Neuron (in vitro differentiated cells): ENCODE measurements at regions not wholly inside any gene's neighbourhood (a gene's known extent, or its start where the extent isn't known, plus 50 kb on each side); places are given as distances from the start of the nearest gene placed in this dataset.
"Not testable (repeated sequence)": the region's sequence is repeated elsewhere in the genome, so short reads cannot be mapped to it uniquely, and the experiment has no call there.

Experiments
- H2AFZ ChIP-seq: one replicate; pipeline ENCODE4 v1.6.1; 2013; ENCODE audit warnings: low read depth, mild to moderate bottlenecking, inconsistent platforms, low read length, moderate library complexity
- H3K27me3 ChIP-seq: one replicate; pipeline ENCODE4 v1.6.1; 2013; ENCODE audit warnings: low read length; ENCODE audit not compliant: insufficient read depth
- H3K36me3 ChIP-seq: one replicate; pipeline ENCODE4 v1.6.1; 2013; ENCODE audit warnings: low read length; ENCODE audit not compliant: insufficient read depth
- H3K4me1 ChIP-seq: one replicate; pipeline ENCODE4 v1.6.1; 2013; ENCODE audit warnings: low read length; ENCODE audit not compliant: insufficient read depth
- H3K4me3 ChIP-seq: 2 replicates; pipeline ENCODE4 v1.5.1; 2013; ENCODE audit warnings: mild to moderate bottlenecking, low read length, moderate library complexity
- H3K9me3 ChIP-seq: one replicate; pipeline ENCODE4 v1.6.1; 2013; ENCODE audit warnings: low read length

DNA sequence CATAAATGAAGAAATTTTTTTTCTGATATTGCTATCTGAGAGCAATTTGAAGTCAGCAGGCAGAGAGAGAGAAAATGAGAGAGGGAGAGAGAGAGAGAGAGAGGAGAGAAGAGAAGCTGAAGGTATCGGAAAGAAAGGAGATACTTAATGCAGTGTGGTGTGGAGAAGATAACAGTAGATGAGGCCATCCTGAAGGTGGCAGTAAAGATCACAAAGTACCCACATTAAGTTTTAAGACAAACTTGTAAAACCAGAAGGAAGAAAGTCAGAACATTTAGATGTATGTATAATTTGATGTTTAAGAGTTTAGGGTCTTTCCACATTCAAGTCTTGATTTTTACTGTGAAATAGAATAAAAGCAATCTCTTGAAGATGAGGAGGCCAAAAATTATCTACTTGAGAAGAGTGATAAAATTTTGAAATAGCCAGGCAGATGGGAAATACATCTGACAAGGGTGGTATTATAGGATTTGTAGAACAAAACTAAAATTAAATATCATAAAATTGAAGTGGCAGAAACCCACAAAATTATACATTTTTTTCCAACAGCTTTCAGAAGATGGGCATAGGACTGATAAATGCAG is 1753.4 kb downstream of the MRPL39 start:
- Histone ChIP-seq H2AFZ (no peak overlapping the region), H3K36me3 (no peaks in the 10 kb centered on the region), H3K27me3 (no peaks in the 10 kb centered on the region), H3K9me3 (no peaks in the 10 kb centered on the region), H3K4me3 (no peak overlapping the region), H3K4me1 (no peaks in the 10 kb centered on the region)

DNA sequence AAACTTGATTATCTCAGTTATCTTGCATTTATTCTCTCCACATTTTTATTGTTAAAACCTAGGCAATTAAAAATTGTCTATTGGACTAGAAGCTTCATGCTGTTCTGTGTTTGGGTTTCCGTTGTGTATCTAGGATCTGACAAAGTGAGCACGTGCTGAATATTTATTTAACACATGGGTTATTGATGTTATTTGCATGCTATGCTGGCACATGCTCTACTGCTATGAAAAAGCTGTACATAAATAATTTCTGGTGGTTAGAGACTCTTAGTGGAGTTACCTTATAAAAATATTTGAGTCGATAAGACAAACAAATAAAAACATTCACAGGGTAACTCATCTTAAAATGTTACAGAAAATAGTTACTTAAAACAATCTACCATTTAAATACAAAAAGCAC is 1769.7 kb downstream of the MRPL39 start:
- Histone ChIP-seq H2AFZ (no peak overlapping the region), H3K27me3 (no peaks in the 10 kb centered on the region), H3K4me3 (no peak overlapping the region), H3K9me3 (no peaks in the 10 kb centered on the region), H3K4me1 (no peaks in the 10 kb centered on the region), H3K36me3 (no peaks in the 10 kb centered on the region)

DNA sequence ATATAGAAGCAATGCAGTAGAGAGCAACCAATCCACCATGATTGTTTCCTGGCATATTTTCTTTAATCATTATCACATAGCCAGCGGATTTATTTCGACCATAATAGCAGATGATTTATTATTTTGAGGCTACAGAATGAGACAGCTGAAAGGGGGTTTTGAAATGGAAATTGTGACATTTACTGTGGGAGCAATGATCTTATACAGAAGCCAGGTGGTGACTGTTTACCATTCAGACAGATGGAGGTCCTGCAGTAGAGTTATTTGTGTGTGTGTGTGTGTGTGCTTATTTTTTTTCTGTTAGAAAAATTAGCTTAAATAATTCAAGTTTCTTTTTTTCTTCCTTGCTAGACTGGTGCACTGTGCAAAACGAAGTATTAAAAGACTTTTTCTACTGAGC is 1784.5 kb downstream of the MRPL39 start:
- Histone ChIP-seq H3K36me3 (no peaks in the 10 kb centered on the region), H3K27me3 (no peaks in the 10 kb centered on the region), H3K4me1 (no peaks in the 10 kb centered on the region), H2AFZ (no peak overlapping the region), H3K4me3 (no peak overlapping the region), H3K9me3 (no peaks in the 10 kb centered on the region)

DNA sequence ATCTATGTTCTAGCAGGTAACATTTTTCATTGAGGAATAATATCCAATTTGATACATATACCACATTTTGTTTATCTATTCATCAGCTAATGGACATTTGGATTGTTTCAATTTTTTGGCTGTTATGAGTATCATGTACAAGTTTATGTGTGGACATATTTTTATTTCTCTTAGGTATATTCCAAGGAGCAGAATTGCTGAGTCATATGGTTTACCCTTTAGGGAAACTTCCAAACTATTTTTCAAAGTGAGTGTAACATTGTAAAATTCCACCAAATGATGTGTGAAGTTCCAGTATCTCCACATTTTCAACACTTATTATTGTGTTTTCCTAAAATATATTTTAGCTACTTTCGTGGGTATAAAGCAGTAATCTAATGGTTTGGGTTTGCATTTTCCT is 1789.9 kb downstream of the MRPL39 start:
- Histone ChIP-seq H3K4me3 (no peak overlapping the region), H3K27me3 (no peaks in the 10 kb centered on the region), H3K4me1 (no peaks in the 10 kb centered on the region), H2AFZ (no peak overlapping the region), H3K9me3 (no peaks in the 10 kb centered on the region), H3K36me3 (no peaks in the 10 kb centered on the region)

DNA sequence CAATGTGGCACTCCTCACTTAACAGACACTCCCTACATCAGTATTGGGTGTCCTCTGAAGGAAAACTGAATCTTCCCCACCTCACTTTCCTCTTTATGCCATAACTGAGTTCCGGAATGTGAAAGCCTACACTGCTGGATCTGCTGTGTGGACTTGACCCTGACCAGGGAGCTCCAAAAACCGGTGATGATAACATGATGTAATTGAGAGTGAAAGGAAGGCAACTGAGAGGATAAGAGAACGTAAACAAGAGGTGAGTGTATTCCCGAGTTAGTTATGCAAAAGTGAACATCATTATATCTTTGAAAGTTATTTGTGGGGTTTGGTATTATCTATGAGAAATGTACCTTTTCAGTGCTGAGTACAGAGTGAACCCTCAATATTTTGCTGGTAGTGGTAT is 1794.8 kb downstream of the MRPL39 start:
- Histone ChIP-seq H3K27me3 (no peaks in the 10 kb centered on the region), H3K4me3 (no peak overlapping the region), H3K9me3 (no peaks in the 10 kb centered on the region), H3K36me3 (no peaks in the 10 kb centered on the region), H2AFZ (no peak overlapping the region), H3K4me1 (no peaks in the 10 kb centered on the region)

DNA sequence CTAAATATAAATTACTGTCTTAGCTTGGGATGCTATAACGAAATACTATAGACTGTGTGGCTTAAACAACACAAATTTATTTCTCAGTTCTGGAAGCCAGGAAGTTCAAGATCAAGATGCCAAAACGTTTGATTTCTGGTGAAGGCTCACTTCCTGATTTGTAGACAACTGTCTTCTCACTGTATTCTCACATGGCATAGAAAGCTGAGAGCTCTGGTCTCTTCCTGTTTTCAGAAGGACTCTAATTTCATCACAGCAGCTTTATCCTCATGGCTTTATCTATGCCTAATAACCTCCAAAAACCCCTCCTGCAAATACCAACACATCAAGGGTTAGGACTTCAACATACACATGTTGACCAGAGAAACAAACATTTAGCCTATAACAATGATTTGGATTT is 1795.5 kb downstream of the MRPL39 start:
- H3K9me3 ChIP-seq: no peaks in the 10 kb centered on the region
- no peaks in the 10 kb centered on the region for H3K36me3 ChIP-seq
- no peak overlapping the region for H3K4me3 ChIP-seq
- H3K27me3 ChIP-seq: no peaks in the 10 kb centered on the region
- no peak overlapping the region for H2AFZ ChIP-seq
- H3K4me1 ChIP-seq: no peaks in the 10 kb centered on the region

DNA sequence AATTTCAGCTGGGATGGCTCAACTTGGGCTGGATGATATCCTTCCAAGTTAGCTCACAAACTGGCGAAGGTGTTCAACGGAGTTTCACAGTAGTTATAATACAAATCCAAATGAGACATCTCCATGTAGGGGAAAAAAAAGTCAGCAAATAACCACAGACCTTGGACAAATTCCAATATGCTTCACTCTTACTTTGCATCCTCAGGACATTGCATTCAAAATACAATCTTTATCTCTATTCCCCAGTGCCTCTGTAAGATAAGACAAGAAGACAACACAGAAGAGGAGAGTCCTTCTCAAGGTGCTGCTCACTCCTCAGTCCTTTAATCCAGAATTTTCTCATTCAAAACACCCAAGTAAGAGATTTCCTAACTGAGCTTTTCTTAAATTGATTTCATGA is 1797.7 kb downstream of the MRPL39 start:
- Histone ChIP-seq H2AFZ (no peak overlapping the region), H3K9me3 (no peaks in the 10 kb centered on the region), H3K4me1 (no peaks in the 10 kb centered on the region), H3K27me3 (no peaks in the 10 kb centered on the region), H3K4me3 (no peak overlapping the region), H3K36me3 (no peaks in the 10 kb centered on the region)

DNA sequence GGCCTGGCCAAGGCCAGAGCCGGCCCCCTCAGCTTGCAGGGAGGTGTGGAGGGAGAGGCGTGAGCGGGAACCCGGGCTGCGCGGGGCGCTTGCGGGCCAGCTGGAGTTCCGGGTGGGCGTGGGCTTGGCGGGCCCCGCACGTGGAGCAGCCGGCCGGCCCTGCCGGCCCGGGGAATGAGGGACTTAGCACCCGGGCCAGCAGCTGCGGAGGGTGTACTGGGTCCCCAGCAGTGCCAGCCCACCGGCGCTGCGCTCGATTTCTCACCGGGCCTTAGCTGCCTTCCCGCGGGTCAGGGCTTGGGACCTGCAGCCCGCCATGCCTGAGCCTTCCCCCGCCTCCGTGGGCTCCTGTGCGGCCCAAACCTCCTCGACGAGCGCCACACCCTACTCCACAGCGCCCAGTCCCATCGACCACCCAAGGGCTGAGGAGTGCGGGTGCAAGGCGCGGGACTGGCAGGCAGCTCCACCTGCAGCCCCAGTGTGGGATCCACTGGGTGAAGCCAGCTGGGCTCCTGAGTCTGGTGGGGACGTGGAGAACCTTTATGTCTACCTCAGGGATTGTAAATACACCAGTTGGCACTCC is 1800.2 kb downstream of the MRPL39 start:
- H3K27me3 ChIP-seq, H3K36me3 ChIP-seq, H3K4me1 ChIP-seq, H3K9me3 ChIP-seq, H3K4me3 ChIP-seq, H2AFZ ChIP-seq: not testable (repeated sequence)

DNA sequence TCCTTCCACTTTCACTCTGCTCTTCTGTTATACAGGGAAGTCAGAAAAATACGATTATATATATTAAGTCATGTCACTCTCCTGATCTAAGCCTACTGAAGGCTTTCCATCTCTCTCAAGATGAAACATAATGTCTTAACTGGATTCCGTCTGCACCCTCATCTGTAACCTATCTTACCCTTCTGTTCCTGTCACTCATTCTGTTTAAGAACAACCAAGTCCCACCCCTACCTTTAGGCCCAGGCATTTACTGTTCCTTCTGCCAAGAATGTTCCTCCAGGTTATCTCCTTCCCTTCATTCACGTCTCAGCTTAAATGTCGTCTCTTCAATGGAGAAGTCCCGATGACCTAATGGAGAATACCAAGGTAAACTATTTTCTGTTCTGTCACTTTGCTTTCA is 1802.4 kb downstream of the MRPL39 start:
- Histone ChIP-seq H3K36me3 (no peaks in the 10 kb centered on the region), H3K9me3 (no peaks in the 10 kb centered on the region), H3K4me3 (no peak overlapping the region), H2AFZ (no peak overlapping the region), H3K4me1 (no peaks in the 10 kb centered on the region), H3K27me3 (no peaks in the 10 kb centered on the region)

DNA sequence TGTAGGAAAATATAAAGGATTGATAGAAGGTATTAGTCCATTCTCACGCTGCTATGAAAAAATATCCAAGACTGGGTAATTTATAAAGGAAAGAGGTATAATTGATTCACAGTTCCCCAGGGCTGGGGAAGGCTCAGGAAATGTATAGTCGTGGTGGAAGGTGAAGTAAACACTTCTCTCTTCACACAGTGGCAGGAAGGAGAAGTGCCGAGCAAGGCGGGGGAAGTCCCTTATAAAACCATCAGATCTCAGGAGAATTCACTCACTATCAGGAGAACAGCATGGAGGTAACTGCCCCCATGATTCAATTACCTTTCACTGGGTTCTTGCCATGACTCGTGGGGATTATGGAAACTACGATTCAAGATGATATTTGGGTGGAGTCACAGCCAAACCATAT is 1806.0 kb downstream of the MRPL39 start:
- H3K4me1 ChIP-seq: no peaks in the 10 kb centered on the region
- H3K36me3 ChIP-seq: no peaks in the 10 kb centered on the region
- H3K9me3 ChIP-seq: no peaks in the 10 kb centered on the region
- H3K4me3 ChIP-seq: no peak overlapping the region
- no peaks in the 10 kb centered on the region for H3K27me3 ChIP-seq
- H2AFZ ChIP-seq: no peak overlapping the region

DNA sequence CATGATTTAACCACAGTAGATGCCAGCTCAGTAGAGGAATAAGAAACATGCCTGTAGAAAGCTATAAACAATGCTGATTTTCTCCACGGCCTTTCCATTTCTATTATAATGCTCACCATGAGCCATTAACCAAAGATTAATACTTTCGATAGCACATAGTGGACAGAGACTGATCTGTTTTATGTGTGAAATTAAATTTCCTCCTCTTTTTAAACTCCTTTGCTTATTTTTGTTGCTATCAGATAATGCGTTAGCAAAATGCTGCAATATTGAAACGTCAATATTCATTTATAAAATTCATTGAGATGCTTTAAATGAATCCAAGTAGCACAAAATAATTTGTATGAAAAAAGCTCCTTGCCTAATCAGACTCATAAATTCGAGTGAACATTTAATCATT is 1807.9 kb downstream of the MRPL39 start:
- Histone ChIP-seq H3K9me3 (no peaks in the 10 kb centered on the region), H2AFZ (no peak overlapping the region), H3K4me3 (no peak overlapping the region), H3K4me1 (no peaks in the 10 kb centered on the region), H3K36me3 (no peaks in the 10 kb centered on the region), H3K27me3 (no peaks in the 10 kb centered on the region)

DNA sequence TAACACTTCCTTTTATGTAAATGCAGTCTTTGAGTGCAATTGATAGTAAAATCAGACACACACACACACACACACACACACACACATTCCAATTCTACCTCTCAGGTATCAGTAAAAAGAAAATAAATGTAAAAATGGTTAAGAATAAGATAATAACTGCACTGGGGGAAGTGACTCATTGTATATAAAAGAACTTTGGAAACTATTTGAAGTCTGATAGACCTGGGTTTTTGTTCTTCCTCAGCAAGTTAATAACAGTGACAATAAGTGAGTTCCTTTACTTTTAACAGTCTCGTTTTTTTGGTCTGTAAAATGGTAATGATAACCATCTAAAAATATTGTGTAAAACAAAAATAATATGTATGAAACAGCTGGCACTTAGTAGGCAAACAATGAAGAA is 1815.0 kb downstream of the MRPL39 start:
- H3K27me3 ChIP-seq: no peaks in the 10 kb centered on the region
- no peak overlapping the region for H2AFZ ChIP-seq
- H3K4me1 ChIP-seq: no peaks in the 10 kb centered on the region
- no peak overlapping the region for H3K4me3 ChIP-seq
- H3K9me3 ChIP-seq: no peaks in the 10 kb centered on the region
- H3K36me3 ChIP-seq: no peaks in the 10 kb centered on the region

DNA sequence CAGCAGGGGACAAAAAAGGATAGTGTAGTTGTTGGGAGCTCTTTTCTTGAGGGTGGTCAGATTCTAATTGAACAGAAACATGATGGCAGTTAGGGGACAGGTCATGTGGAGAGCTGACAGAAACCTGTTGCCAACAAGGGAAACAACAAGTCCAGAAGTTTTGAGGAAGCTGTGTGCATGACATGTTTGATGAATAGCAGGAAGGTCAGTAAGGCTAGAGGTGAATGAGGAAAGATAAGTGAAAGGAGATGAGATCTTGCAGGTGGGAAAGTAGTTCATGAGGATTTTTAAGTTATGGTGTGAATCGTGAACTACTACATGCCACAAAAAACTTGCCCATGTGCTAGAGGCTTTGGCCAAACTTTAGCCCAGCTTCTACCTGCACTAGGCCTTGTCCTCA is 1817.4 kb downstream of the MRPL39 start:
- H3K4me1 ChIP-seq: no peaks in the 10 kb centered on the region
- H3K36me3 ChIP-seq: no peaks in the 10 kb centered on the region
- H2AFZ ChIP-seq: no peak overlapping the region
- H3K27me3 ChIP-seq: no peaks in the 10 kb centered on the region
- H3K9me3 ChIP-seq: no peaks in the 10 kb centered on the region
- H3K4me3 ChIP-seq: no peak overlapping the region

DNA sequence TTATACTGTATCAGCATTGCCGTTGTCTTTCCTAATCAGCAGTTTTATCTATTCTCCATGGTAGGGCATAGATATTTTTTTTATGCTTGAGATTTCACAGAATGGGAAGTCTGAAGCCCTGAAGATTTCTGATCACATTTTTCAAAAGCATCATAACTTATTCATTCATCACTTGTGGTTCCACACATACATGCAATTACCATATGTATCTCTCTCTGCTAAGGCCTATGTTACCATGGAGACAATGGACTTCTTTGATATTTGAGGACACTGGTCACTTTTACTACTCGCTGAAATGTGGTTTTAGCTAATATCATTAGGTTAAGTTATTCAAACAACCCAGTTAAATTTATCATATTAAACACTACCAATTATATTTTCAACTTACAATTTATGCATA is 1827.0 kb downstream of the MRPL39 start:
- H3K4me3 ChIP-seq: no peak overlapping the region
- H3K27me3 ChIP-seq: no peaks in the 10 kb centered on the region
- no peak overlapping the region for H2AFZ ChIP-seq
- no peaks in the 10 kb centered on the region for H3K36me3 ChIP-seq
- no peaks in the 10 kb centered on the region for H3K4me1 ChIP-seq
- no peaks in the 10 kb centered on the region for H3K9me3 ChIP-seq
